Transverse colon (tissue), 4 donors: ENCODE measurements at regions not wholly inside any gene's neighbourhood (a gene's known extent, or its start where the extent isn't known, plus 50 kb on each side); places are given as distances from the start of the nearest gene placed in this dataset.

Experiments
- DNase-seq: peaks from one replicate; pipeline ENCODE4 v3.0.0-alpha.2; 2019
- H3K27ac ChIP-seq, 4 donors: fragments of 200-600 bp; sonication (generic); 2 replicates each; pipeline ENCODE4 v1.5.1; 2016 to 2018; ENCODE audit warnings: inconsistent platforms in 4 of 4
- H3K27me3 ChIP-seq: fragments of 200-600 bp; sonication (generic); 2 replicates; pipeline ENCODE4 v1.5.1; 2017; ENCODE audit warnings: inconsistent platforms
- H3K36me3 ChIP-seq, 4 donors: fragments of 200-600 bp; sonication (generic); 2 replicates each; pipeline ENCODE4 v1.5.1; 2017 to 2019; ENCODE audit warnings: inconsistent platforms in 4 of 4
- H3K4me1 ChIP-seq, 4 donors: fragments of 200-600 bp; sonication (generic); 2 replicates each; pipeline ENCODE4 v1.5.1; 2017 to 2020; ENCODE audit warnings: inconsistent platforms in 4 of 4
- H3K4me3 ChIP-seq, 4 donors: fragments of 200-600 bp; sonication (generic); 1 replicate in 1 of 4; 2 replicates in 3 of 4; pipeline versions ENCODE4 v1.5.1 to v1.6.1; 2017 to 2019; ENCODE audit warnings: inconsistent platforms in 4 of 4
- H3K9me3 ChIP-seq, 2 donors: fragments of 200-600 bp; sonication (generic); 2 replicates each; pipeline ENCODE4 v1.5.1; 2017 to 2019; ENCODE audit warnings: inconsistent platforms in 2 of 2
- CTCF ChIP-seq, 5 experiments: fragments of 200-600 bp in 3 of 5; fragments of 450-650 bp in 2 of 5; sonication (generic) in 3 of 5; IDR thresholded peaks; 1 replicate in 2 of 5; 2 replicates in 3 of 5; pipeline ENCODE4 v1.5.1; 2016 to 2017; ENCODE audit warnings: antibody characterized with exemption in 5 of 5, inconsistent platforms in 3 of 5, mild to moderate bottlenecking in 2 of 5, moderate library complexity in 1 of 5
- EP300 ChIP-seq: sonication (generic); formaldehyde crosslinking; IDR thresholded peaks from one replicate; pipeline ENCODE4 v1.6.1; 2017; ENCODE audit warnings: antibody characterized with exemption, low read depth
- POLR2A ChIP-seq: fragments of 450-650 bp; IDR thresholded peaks from one replicate; pipeline ENCODE4 v1.6.1; 2016; ENCODE audit warnings: antibody characterized with exemption, mild to moderate bottlenecking, moderate library complexity
- POLR2AphosphoS5 ChIP-seq, 3 donors: sonication (generic); formaldehyde crosslinking; IDR thresholded peaks; one replicate each; pipeline ENCODE4 v1.6.1; 2016; ENCODE audit warnings: antibody characterized with exemption in 3 of 3
- WGBS, 2 donors: methylation state at CpG; one replicate each; pipeline ENCODE4 v1.1.5; 2018; ENCODE audit warnings: low coverage in 1 of 2; 5-methylcytosine and 5-hydroxymethylcytosine counted together
- in situ Hi-C, 4 donors: fragments of 200-750 bp; cut with MboI; loops; one replicate each; pipeline versions ENCODE4 v1.15.0 to v1.15.1; 2017; ENCODE audit warnings: low sequenced_read_pairs in 3 of 4, low pct_ligation_motif_present in 1 of 4, low pct_unique_long_range_greater_than_20kb in 1 of 4
- intact Hi-C: fragments of 100-400 bp; cut with DNase I; formaldehyde crosslinking; loops from one replicate; pipeline ENCODE4 v1.15.1; 2023; ENCODE audit warnings: low total_unique reads

- TF ChIP-seq CTCF (IDR thresholded peaks at IDR 0.05) = no peak
- TF ChIP-seq POLR2A = no peak
- TF ChIP-seq POLR2AphosphoS5 (IDR thresholded peaks at IDR 0.05) = no peak
- no peak for TF ChIP-seq EP300
- Histone ChIP-seq H3K4me3 (no peak overlapping the region), H3K4me1 (no peaks in the 10 kb centered on the region), H3K27me3 (no peaks in the 10 kb centered on the region), H3K27ac (no peak overlapping the region), H3K9me3 (no peaks in the 10 kb centered on the region), H3K36me3 (no peaks in the 10 kb centered on the region)
- in situ Hi-C loops = no loop called here
- WGBS, 2 donors = 84 to 94% methylated on average over 3 of the region's 3 CpGs
- DNase-seq = no peak
- intact Hi-C loops = no loop called here
These were observed 395.8 kb upstream of the NPVF start for GRCh38 chr7:25624051-25624450.

- Histone ChIP-seq H3K27me3 (no peaks in the 10 kb centered on the region), H3K9me3 (no peaks in the 10 kb centered on the region), H3K36me3 (no peaks in the 10 kb centered on the region), H3K4me1 (no peaks in the 10 kb centered on the region), H3K4me3 (no peak overlapping the region), H3K27ac (peak overlapping the region; percentile 21 to 42 (median 30))
- in situ Hi-C loops (no loop called here), intact Hi-C loops (no loop called here)
- no peak for TF ChIP-seq POLR2A
- TF ChIP-seq CTCF (IDR thresholded peaks at IDR 0.05) = no peak
- no peak for TF ChIP-seq POLR2AphosphoS5 (IDR thresholded peaks at IDR 0.05)
- TF ChIP-seq EP300 = no peak
- no peak for DNase-seq
- WGBS, 2 donors = 68% methylated on average over 8 of the region's 8 CpGs; no CpG with 5 or more reads in 1 of the 2 donors
These were observed 396.5 kb upstream of the NPVF start for GRCh38 chr7:25624833-25625232.

- peak overlapping the region; percentile 18 to 35 (median 23) for H3K27ac ChIP-seq
- no peaks in the 10 kb centered on the region for H3K36me3 ChIP-seq
- WGBS, 2 donors = 59 to 100% methylated on average over 1 to 5 of the region's 5 CpGs
- no peak for DNase-seq
- no peaks in the 10 kb centered on the region for H3K27me3 ChIP-seq
- in situ Hi-C loops = no loop called here
- H3K4me3 ChIP-seq = no peak overlapping the region
- intact Hi-C loops = no loop called here
- no peaks in the 10 kb centered on the region for H3K4me1 ChIP-seq
- no peak for TF ChIP-seq POLR2A
- no peak for TF ChIP-seq POLR2AphosphoS5 (IDR thresholded peaks at IDR 0.05)
- no peak for TF ChIP-seq EP300
- H3K9me3 ChIP-seq = no peaks in the 10 kb centered on the region
These were observed 397.2 kb upstream of the NPVF start for GRCh38 chr7:25625306-25625992.

GRCh38 chr7:25626451-25627131, 398.3 kb upstream of the NPVF start:
- DNase-seq = no peak
- H3K27me3 ChIP-seq = no peaks in the 10 kb centered on the region
- no peak overlapping the region for H3K4me3 ChIP-seq
- in situ Hi-C loops (no loop called here), intact Hi-C loops (no loop called here)
- WGBS, 2 donors = 79 to 83% methylated on average over 4 of the region's 4 CpGs
- no peak overlapping the region for H3K27ac ChIP-seq
- H3K36me3 ChIP-seq = no peaks in the 10 kb centered on the region
- TF ChIP-seq POLR2A = no peak
- no peak for TF ChIP-seq EP300
- no peak for TF ChIP-seq POLR2AphosphoS5 (IDR thresholded peaks at IDR 0.05)
- no peak for TF ChIP-seq CTCF (IDR thresholded peaks at IDR 0.05)
- no peaks in the 10 kb centered on the region for H3K9me3 ChIP-seq
- H3K4me1 ChIP-seq = no peaks in the 10 kb centered on the region
